ENCODE measurements at regions not wholly inside any gene's neighbourhood (a gene's known extent, or its start where the extent isn't known, plus 50 kb on each side); places are given as distances from the start of the nearest gene placed in this dataset.
A peak's percentile ranks its signal among the peaks of the same experiment; 100 is the strongest.

- H3K4me3 ChIP-seq (ENCODE audit: low read depth, poor library complexity, severe bottlenecking), result no peak overlapping the region
- intact Hi-C loops (cut with DNase I; ENCODE audit: low total_unique reads), result no loop called here
- peak in 1 of 2 donors; percentile 34 for DNase-seq (ENCODE audit: low spot score in 2 of 2)
- 56 to 66% methylated on average over 2 of the region's 2 CpGs for WGBS, 2 donors
- TF ChIP-seq POLR2A (IDR thresholded peaks at IDR 0.05), result no peak
- no peak for TF ChIP-seq CTCF (IDR thresholded peaks at IDR 0.05)
Measured at GRCh38 chr15:93305306-93305705, 216.3 kb upstream of the RGMA start.

- TF ChIP-seq CTCF (IDR thresholded peaks at IDR 0.05), result no peak
- TF ChIP-seq POLR2A (IDR thresholded peaks at IDR 0.05), result no peak
- intact Hi-C loops (cut with DNase I; ENCODE audit: low total_unique reads), result no loop called here
- 82 to 88% methylated on average over 6 of the region's 6 CpGs for whole genome bisulfite sequencing, 2 donors
- H3K4me3 ChIP-seq (ENCODE audit: low read depth, poor library complexity, severe bottlenecking), result no peak overlapping the region
- peak in 1 of 2 donors; percentile 52 for DNase-seq (ENCODE audit: low spot score in 2 of 2)
Measured at GRCh38 chr15:93302080-93302765, 213.2 kb upstream of the RGMA start.

GRCh38 chr15:93300796-93301195 lies 211.8 kb upstream of the RGMA start:
- TF ChIP-seq CTCF (IDR thresholded peaks at IDR 0.05) (no peak), POLR2A (IDR thresholded peaks at IDR 0.05) (no peak)
- DNase-seq (ENCODE audit: low spot score in 2 of 2), result peak in 1 of 2 donors; percentile 37

DNA sequence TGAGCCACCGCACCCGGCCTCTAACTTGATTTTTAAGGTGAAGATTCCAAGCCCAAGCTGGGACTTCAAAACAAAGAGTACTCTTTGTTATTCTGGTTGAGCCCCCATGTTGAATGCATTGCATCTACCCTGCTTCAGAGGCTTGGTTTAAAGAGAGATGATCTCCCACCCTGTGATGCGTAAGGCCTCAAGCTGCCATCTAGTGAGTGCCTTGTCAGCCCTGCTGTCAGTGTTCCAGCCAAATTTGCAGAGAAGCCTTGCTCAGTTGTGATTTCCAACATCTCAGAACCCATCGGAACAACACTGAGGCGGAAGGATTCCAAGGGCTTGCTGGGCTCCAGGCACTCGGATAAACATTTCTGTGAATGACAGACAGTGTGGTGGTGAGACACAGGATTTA lies 210.7 kb upstream of the RGMA start:
- H3K4me3 ChIP-seq (ENCODE audit: low read depth, poor library complexity, severe bottlenecking), result no peak overlapping the region
- TF ChIP-seq POLR2A (IDR thresholded peaks at IDR 0.05), result no peak
- no peak for TF ChIP-seq CTCF (IDR thresholded peaks at IDR 0.05)
- intact Hi-C loops (cut with DNase I; ENCODE audit: low total_unique reads), result no loop called here
- DNase-seq (ENCODE audit: low spot score in 2 of 2), result peak in 1 of 2 donors; percentile 73
- WGBS, 2 donors, result 88 to 98% methylated on average over 6 of the region's 6 CpGs

More at GRCh38 chr15:93300796-93301195, 211.8 kb upstream of the RGMA start:
- intact Hi-C loops (cut with DNase I; ENCODE audit: low total_unique reads), result no loop called here
- whole genome bisulfite sequencing, 2 donors, result 43 to 56% methylated on average over 3 of the region's 3 CpGs
- H3K4me3 ChIP-seq (ENCODE audit: low read depth, poor library complexity, severe bottlenecking), result no peak overlapping the region

DNA sequence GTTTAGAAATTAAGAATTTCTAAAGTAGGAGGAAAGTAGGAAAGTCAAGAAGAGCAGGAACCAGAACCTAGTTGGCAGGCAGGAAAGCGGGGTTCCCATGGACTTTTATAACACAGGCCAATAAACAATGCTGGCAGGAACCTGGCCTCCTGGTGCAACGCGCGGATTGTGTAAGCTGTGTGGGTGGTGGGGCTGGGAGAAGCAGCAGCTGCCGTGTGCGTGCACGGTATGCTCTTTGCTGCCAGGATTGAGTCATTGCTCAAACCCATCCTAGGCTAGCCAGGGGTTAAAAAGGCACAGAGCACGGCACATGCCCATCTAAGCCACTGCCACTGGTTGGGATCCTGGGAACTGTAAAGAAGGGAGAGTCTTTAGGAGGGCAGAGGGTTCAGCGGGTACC lies 209.9 kb upstream of the RGMA start:
- intact Hi-C loops (cut with DNase I; ENCODE audit: low total_unique reads), result no loop called here
- WGBS, 2 donors, result 33 to 65% methylated on average over 9 of the region's 9 CpGs
- H3K4me3 ChIP-seq (ENCODE audit: low read depth, poor library complexity, severe bottlenecking), result no peak overlapping the region
- TF ChIP-seq POLR2A (IDR thresholded peaks at IDR 0.05) (no peak), CTCF (IDR thresholded peaks at IDR 0.05) (no peak)
- peak in 1 of 2 donors; percentile 66 for DNase-seq (ENCODE audit: low spot score in 2 of 2)
